GM12864 (cell line): ENCODE measurements at regions not wholly inside any gene's neighbourhood (a gene's known extent, or its start where the extent isn't known, plus 50 kb on each side); places are given as distances from the start of the nearest gene placed in this dataset.

Experiments used
- DNase-seq: peaks from one replicate; pipeline ENCODE4 v3.0.0-alpha.2; 2011; ENCODE audit warnings: low read depth
- H3K4me3 ChIP-seq: 2 replicates; pipeline ENCODE4 v1.5.1; 2011; ENCODE audit warnings: mild to moderate bottlenecking, low read depth, low read length, control low read depth
- TF ChIP-seq, protein P1 (sequence below): IDR thresholded peaks from 2 replicates; pipeline ENCODE4 v1.5.1; 2011; ENCODE audit warnings: low read depth, mild to moderate bottlenecking, moderate library complexity, low read length, control low read depth, inconsistent platforms; ENCODE audit errors: missing control alignments

DNA sequence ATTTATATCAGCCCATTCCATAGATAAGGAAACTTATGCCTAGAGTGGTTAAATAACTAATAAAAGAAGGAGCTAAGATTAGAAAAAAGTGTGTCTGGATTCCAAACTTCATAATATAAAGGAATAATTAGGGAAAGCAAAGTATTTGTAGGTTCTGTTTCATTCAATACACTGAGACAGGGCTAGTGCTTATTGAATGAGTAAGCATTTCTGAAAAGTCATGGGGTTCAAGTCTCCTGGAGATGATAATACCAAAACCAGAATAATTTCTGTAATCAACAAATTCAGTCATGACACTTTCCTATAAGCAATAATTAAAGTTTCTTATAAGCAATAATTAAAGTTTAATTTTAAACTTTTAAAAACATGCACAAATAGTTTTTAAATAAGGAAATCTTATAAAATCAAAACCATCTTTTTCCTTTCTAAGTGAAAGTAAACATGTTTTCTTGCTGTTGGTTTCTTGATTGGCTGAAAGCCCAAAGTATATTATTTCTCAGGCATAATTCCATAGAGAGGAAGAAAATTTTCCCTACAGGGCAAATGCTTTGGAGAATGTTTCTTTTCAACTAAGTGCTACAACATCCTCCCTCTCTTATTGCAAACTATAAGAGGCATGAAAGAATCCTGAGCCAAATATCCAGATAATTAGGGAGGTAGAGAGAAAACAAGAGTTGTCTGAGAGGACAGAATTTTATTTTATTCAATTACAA, 510.2 kb downstream of the PRELID2 start:
- TF ChIP-seq, protein P1, sequence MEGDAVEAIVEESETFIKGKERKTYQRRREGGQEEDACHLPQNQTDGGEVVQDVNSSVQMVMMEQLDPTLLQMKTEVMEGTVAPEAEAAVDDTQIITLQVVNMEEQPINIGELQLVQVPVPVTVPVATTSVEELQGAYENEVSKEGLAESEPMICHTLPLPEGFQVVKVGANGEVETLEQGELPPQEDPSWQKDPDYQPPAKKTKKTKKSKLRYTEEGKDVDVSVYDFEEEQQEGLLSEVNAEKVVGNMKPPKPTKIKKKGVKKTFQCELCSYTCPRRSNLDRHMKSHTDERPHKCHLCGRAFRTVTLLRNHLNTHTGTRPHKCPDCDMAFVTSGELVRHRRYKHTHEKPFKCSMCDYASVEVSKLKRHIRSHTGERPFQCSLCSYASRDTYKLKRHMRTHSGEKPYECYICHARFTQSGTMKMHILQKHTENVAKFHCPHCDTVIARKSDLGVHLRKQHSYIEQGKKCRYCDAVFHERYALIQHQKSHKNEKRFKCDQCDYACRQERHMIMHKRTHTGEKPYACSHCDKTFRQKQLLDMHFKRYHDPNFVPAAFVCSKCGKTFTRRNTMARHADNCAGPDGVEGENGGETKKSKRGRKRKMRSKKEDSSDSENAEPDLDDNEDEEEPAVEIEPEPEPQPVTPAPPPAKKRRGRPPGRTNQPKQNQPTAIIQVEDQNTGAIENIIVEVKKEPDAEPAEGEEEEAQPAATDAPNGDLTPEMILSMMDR = no peak
- no peak overlapping the region for H3K4me3 ChIP-seq
- no peak for DNase-seq

DNA sequence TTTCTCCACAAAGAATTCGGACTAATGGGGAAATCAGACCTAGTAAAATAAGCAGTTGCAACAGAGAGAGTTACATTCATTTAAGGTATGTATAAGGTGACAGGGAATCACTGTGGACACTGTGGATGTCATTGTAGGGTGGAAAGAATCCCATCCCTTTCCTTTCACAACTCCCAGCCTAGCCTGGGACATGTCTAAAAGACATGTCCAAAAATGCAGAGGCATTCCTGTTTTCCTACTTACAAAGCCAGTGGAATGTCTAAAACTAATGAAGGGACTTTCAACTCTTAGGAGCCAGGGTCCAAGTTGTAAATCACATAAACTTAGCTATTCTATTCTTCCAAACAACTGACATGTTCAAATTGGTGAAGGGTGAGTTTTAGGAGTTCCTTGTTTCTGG, 511.0 kb downstream of the PRELID2 start:
- no peak for DNase-seq
- no peak overlapping the region for H3K4me3 ChIP-seq
- TF ChIP-seq, protein P1 = no peak

DNA sequence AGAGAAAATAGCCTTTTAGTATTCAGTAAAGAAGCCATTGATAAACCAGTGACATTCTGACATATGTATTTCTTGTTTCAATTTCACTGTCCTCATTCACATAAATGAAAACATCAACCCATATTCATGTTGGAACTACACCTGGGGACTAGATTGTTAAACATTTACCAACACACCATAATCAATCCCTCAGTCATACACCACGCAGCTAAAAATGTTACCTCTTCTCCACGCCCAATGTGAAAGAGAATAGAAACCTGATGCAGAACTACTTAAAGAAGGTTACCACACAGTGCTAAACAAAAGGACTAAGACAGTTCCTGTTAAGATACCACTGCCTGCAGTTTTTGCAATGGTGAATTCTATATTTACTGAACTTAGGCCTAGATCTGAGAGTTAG, 518.9 kb downstream of the PRELID2 start:
- H3K4me3 ChIP-seq = no peak overlapping the region
- DNase-seq = no peak
- TF ChIP-seq, protein P1 = no peak

DNA sequence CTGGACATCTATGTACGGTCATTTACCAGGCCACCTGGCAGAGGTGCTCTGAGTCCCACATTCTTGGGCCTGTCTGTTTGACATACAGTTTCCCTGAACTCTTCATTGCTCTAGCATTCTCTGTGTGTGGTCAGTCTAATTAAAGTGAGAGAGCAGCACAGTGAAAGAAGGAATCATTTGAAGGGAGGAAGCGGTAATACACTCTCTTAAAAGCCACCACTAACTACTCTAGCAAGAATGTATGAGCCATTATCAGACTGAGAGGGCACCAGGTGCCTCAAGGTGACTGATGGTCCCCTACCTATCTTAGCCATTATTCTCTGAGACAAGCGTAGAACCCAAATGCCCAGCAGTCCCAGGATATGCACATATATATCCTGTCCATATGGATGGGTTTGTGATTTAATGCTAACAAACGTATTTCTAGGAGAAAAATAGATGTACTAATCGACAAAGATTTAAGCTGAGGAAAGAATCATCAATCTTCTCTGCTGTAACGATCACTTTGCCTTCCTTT, 527.2 kb downstream of the PRELID2 start:
- no peak overlapping the region for H3K4me3 ChIP-seq
- no peak for DNase-seq
- TF ChIP-seq, protein P1 = no peak

DNA sequence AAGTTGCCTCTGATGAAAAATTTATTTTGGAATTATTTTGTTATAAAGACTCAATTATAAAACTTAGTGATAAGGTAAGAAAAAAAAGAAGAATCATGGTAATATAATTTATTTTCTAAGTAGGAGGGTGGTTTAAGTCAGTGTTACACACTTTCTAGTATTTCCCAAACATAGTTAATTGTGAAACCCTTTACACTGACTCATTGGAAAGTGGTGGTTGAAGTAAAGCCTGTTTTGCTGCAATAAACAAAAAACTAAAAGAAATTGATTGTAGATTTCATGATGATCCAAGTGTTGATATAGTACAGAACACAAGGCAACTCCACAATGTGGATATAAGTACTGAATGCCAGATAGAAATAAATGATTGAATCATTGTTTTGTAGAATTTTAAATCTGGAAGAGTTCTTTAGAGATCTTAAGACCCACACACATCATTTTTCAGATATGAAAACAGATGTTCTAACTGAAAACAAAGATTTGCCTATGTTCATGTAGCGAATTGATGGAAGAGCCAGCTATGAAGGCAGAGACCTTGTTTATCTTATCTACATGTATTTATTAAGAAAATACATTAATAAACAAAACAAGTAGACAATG, 539.8 kb downstream of the PRELID2 start:
- H3K4me3 ChIP-seq = no peak overlapping the region
- DNase-seq = no peak
- TF ChIP-seq, protein P1 = no peak

DNA sequence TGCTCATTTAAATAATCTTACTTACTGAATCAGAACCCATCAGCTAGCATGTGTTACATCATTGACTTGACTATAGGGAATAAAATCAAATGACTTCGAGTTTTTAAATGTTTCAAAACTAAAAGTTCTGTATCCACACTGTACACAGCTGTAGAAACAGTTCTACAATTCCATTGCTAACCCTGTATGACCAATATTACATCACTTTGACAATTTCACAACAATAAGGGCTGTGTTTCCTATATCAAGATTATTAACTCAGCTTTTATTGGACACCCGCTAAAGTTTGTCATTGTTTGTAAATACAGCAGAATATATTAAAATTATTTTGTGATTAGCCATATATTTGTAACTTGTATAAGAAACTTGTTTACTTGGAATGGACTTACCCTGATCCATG, 540.8 kb downstream of the PRELID2 start:
- no peak overlapping the region for H3K4me3 ChIP-seq
- TF ChIP-seq, protein P1 = no peak
- no peak for DNase-seq

DNA sequence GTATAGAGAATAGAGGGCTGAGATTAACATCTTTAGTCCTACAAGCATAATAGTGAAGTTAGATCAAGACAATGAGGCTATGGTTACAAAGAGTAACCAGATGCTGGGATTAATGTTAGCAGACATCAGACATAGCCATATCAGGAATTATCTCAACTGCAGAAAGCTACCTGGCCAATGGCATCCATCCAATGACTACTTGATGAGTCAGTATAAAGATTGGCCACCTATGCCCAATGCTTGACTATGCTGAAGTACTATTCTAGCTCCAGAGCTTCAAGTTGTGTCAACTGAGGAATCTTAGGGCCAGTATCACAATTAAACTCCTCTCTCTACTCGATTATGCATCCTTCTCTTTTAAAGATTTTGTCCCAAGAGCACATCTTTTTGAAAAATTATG, 541.4 kb downstream of the PRELID2 start:
- H3K4me3 ChIP-seq = no peak overlapping the region
- DNase-seq = no peak
- TF ChIP-seq, protein P1 = no peak
